GM12801 (cell line): ENCODE measurements at regions not wholly inside any gene's neighbourhood (a gene's known extent, or its start where the extent isn't known, plus 50 kb on each side); places are given as distances from the start of the nearest gene placed in this dataset.

Experiments
- CTCF ChIP-seq: IDR thresholded peaks from one replicate; pipeline ENCODE4 v1.5.1; 2011; ENCODE audit warnings: control low read depth; ENCODE audit not compliant: insufficient read length; ENCODE audit errors: extremely low read depth

GRCh38 chr4:170231377-170231776 lies 141.6 kb upstream of the AADAT start:
- no peak for TF ChIP-seq CTCF

- TF ChIP-seq CTCF, result no peak
These were observed 140.5 kb upstream of the AADAT start for GRCh38 chr4:170230242-170230641.

- TF ChIP-seq CTCF, result no peak
These were observed 139.2 kb upstream of the AADAT start for GRCh38 chr4:170229006-170229405.

GRCh38 chr4:170227928-170228327 lies 138.2 kb upstream of the AADAT start:
- TF ChIP-seq CTCF, result no peak

- no peak for TF ChIP-seq CTCF
These were observed 136.5 kb upstream of the AADAT start for GRCh38 chr4:170226288-170226687.

DNA sequence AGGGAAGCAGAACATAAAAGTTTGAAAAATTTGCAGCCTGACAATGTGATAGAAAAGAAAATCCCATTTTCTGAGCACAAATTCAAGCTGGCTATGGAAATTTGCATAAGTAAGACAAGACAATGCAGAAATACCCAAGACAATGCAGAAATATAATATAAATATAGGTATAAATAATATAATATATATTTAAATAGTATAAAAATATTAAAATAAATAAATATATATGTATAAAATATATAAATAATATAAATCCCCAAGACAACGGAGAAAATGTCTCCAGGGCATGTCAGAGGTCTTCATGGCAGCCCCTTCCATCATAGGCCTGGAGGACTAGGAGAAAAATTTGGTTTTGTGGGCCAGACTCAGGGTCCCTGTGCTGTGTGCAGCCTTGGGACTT lies 125.0 kb upstream of the AADAT start:
- TF ChIP-seq CTCF, result no peak

GRCh38 chr4:170214101-170214500 lies 124.3 kb upstream of the AADAT start:
- no peak for TF ChIP-seq CTCF

DNA sequence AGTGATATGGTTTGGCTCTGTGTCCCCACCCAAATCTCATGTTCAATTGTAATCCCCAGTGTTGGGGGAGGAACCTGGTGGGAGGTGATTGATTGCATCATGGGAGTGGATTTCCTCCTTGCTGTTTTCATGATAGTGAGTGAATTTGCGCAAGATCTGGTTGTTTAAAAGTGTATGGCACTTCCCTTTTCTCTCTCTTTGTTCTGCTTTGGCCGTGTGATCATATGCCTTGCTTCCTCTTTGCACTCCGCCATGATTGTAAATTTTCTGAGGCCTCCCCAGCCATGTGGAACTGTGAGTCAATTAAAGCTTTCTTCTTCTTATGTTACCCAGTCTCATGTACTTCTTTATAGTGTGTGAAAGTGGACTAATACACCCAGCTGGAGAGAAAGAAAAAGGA lies 113.0 kb upstream of the AADAT start:
- no peak for TF ChIP-seq CTCF
